NCI-H2227 (cell line): ENCODE measurements at regions not wholly inside any gene's neighbourhood (a gene's known extent, or its start where the extent isn't known, plus 50 kb on each side); places are given as distances from the start of the nearest gene placed in this dataset.
"Not testable (repeated sequence)": the region's sequence is repeated elsewhere in the genome, so short reads cannot be mapped to it uniquely, and the experiment has no call there.

Source experiments
- DNase-seq: peaks from one replicate; lab custom pipeline; 2025; ENCODE audit not compliant: unreplicated experiment; lab: John Stamatoyannopoulos, UW

DNA sequence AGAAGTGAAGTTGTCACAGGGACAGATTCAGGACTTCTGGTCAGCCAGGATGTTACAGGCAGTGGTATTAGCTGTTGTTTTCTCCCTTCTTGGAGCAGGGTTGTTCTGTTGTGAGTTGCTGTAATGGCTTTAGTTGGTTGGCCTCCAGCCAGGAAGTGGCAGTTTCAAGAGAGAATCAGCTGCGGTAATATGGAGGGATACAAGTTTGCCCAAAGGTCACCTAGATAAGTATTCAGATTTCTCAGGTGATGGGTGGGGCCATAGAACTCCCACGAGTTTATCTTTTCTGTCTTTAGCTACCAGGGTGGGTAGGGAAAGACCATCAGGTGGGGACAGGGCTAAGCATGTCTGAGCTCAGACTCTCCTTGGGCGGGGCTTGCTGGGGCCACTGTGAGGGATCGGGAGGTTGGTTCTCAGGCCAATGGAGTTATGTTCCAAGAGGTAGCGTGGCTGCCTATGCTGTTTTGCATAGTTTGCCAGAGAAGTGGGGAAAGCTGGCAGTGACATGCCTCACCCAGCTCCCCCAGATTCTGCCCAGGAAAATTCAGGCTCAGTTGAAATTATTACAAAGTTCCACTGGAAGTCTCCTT, 640.4 kb upstream of the CHAC2 start:
- DNase-seq: no peak

DNA sequence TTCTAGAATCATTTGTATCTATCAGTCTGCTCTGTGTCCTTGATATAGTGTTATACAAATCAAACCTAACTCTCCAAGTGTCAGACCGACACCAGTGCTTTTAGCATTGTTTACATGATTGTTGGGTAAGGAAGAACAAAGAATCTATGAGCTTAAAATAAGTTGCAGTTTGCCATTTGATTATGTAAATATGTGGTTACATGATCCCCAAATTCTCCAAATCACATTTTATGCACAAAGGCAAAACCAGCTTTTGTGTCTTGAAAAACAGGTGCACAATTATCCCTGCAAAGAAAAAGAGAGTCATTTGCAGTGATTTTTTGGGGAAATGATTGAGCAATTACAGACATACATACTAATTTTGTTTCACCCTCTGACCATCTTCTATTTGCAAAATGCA, 652.6 kb upstream of the CHAC2 start:
- no peak for DNase-seq

DNA sequence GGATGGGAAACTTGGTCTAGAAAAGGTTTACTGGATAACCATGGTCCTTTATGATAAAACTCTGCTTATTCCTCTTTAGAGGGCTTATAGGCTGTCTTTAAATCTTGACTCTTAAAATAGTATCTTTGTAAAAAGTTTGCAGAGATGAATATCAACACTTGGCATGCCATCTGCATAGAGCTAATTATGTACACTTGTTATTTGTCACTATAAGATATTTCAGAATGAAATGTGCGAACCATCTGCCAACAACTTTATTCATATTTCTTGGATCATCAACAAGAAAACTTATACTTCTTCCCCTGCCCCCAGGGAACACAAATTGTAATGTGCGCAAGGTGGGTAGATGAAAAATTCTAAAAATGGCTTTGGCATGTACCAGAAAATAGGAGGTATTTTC, 653.0 kb upstream of the CHAC2 start:
- DNase-seq: no peak

DNA sequence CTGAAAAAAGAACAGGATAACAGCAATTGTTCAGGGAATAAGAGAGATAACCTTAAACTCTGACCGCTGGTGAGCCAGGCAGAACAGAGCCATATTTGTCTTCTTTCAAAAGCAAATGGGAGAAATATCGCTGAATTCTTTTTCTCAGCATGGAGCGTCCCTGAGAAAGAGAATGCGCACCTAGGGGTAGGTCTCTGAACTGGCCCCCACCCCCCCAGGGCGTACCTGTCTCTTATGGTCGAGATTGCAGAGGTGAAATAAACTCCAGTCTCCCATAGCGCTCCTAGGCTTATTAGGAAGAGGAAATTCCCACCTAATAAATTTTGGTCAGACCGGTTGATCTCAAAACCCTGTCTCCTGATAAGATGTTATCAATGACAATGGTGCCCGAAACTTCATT, 655.2 kb upstream of the CHAC2 start:
- not testable (repeated sequence) for DNase-seq

DNA sequence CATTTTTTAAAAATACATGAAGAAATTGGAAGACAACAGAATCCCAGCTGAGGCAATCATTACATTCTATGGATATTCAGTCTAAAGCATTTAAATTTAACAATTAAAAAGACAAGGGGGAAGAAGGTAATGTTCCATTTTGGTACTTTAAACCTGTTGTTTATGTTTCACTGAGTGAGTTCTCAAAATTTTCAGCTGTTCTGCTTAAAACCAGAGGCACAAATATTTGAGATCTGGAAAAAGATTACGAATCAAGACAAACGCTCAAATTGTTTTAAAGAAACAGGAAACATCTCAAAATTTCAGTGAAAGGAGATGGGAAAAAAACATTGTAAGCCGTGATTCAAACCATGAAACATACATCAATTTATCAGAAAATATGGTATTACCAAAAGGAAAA, 656.2 kb upstream of the CHAC2 start:
- DNase-seq: no peak

DNA sequence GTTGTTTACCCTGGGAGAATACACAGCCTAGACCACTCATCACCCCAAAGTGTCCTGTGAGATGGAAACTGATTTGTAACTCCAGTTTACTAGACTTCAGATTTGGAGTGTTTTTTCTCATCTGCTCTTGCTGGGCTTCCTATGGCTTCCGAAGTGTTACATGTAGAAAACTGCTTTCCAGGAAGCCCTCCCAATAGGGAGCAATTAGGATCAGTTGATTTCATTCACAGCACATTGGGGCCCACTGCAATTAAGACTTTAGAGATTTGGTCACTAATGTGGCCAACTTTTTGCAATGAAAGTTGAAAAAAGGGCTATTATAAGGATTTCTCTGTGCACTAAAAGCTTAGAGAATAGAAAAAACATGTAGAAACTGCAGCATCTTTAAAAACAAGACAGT, 656.6 kb upstream of the CHAC2 start:
- no peak for DNase-seq

DNA sequence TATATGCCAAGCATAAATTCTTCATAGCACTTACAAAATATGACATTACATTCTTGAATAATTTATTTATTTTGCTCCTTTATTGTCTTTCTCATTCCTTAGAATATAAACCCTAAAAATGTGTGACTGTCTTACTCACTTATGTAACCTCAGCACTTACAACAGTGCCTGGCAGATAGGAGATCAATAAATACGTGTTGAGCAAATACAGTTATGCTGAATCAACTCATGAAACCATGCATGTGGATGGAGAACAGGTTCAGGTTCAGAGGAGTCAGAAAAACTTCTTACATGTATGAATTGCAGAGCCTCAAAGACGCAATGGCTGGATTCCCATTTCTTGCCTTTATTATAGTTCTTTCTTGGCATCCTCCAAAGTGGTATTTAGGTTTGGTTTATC, 659.4 kb upstream of the CHAC2 start:
- no peak for DNase-seq

DNA sequence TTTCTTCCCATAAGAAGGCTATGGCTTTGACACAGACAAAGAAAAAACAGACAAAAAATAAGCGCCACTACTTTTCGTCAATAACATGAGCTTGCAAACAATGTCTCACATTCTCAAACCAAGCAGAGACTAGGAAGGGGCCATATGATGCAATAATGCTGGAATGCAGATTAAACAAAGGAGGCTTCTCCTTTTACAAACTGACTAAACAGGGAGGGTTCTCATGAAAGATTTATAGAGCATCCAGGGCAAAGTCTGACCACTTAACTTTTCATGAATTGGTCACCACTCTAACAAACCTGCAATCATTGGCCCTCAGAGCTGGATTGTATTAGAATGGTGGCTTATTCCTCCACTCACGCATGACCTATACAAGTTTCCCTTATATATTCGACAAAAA, 663.3 kb upstream of the CHAC2 start:
- DNase-seq: no peak

DNA sequence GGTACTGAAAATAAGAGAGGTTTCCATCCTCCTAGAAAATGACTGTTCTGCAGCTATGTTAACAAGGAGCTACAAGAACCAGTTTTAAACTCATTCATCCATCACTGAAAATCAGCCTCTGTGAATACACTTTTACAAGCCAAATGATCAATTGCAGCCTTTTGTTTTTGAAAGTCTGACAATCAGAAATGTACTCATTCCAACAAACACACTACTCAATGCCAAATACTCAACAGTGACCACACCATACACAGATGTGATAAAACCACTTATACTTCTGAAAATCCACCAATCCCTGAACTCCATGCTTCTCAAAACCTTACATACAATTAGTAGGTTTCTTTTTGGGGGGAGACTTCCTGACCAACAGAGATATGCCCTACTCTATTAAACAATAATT, 663.9 kb upstream of the CHAC2 start:
- DNase-seq: no peak

DNA sequence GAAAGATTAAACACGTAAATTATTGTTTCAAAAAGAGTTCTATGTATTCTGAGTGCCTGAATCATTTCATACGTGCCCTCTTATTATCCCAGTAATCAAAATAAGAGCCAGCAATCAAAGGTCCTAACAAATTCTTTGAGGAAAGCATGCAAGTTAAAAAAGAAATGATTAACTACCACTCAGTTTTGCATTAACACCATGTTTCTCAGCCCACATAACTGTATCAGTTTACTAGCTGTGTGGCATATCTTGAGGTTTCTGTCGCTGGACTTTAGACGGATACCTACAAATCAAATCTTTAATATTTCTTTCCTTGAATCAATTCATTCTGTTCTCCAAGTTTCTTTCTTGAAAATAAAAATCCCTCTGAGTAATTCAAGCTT, 668.9 kb upstream of the CHAC2 start:
- no peak for DNase-seq

DNA sequence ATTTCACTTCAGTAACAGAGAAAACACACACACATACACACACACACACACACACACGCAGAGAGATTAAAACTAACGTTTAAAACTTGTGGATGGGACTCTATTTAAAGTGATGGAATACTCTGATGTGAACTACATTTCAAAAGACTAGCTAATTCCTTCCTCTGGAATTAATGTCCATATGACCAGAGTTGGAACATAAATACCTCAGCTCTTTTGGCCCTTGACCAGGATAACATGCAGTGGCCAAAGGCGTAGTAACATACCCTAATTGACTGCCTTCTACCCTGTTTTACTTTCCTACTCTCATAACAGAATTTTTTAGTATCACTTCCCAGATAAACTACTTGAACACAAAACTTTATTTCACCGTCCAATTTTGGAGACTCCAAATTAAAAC, 671.3 kb upstream of the CHAC2 start:
- DNase-seq: no peak

DNA sequence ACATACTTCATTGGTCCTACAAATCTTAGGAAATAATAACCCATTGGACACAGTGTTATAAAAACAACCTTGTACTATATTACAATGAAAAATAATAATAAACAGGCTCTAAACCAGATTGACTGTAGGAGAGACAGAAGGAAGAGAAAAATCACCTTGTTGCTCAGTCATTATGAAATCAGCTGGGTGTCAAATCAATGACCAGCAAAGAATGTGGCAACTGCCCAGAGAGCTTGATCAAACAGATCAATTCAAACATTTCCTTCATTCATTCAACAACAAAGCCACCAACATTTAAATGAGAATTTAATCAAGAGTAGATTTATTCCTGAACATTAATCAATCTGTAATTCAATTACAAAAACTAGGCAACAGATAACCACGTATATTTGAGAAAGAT, 671.9 kb upstream of the CHAC2 start:
- DNase-seq: no peak

DNA sequence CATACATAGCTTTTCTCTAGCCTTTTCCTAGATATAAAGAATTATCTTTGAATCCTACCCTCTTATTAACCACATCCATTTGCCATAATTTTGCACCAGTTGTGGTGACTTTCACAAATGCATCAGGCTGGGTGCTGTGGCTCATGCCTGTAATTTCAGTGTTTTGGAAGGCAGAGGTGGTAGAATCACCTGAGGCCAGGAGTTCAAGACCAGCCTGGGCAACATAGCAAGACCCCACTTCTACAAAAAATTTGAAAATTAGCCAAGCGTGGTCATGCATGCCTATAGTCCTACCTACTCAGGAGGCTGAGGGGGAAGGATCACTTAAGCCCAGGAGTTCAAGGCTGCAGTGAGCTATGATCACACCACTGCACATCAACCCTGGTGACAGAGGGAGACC, 672.4 kb upstream of the CHAC2 start:
- DNase-seq: no peak

DNA sequence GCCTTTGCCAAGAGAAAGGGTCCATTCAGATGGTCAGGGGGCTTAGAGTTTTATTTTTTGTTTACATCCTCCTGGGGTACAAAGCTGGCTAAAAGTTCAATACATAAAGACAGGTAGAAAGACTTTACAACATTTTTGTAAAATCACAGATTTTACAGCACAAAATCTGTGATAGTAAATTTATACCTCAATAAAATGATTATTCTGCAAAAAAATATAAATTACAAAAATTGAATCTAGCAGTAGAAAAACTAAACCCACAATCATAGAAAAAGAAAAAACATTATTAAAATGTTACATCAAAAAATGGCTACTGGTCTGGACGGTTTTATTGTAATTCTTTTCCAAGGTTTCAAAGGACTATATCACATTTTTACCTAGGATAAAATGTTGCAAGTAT, 674.2 kb upstream of the CHAC2 start:
- DNase-seq: no peak

DNA sequence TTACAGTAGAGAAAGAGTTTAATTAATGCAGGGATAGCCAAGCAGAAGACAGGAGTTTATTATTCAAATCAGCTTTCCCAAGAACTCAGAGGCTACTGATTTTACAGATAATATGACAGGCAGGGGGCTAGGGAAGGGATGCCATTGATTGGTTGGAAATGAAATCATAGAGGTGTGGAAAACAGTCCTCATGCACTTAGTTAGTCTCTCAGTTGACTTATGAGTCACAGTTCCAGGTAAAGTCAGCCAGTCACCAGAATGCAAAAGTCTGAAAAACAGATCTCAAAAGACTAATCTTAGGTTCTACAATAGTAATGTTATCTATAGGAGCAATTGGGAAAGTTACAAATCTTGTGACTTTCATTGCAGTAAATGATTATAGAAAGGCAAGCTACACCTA, 676.4 kb upstream of the CHAC2 start:
- no peak for DNase-seq

DNA sequence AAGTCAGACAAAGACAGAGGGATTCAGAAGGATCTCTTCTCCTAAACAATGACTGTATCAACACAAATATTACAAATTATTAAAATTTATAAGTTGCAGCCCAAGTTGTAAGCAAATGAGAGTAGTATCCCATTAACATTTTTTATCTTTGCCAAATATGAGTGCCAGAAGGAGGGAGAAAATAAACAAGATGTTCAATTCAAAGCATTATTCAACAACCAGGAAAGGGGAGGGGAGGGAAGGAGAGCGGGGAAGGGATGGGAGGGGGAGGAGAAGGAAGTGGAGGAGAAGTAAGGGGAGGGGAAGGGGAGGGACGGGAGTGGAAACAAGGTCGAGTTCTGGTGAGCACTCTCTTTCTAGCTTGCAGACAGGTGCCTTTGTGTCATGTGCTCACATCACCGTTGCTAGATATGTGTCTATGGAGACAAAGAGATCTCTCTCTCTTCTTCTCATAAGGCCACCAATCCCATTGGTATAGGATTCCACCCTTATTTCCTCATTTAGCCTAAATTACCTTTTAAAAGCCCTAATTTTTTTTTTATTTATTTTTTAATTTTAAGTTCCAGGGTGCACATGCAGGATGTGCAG, 679.6 kb upstream of the CHAC2 start:
- no peak for DNase-seq

DNA sequence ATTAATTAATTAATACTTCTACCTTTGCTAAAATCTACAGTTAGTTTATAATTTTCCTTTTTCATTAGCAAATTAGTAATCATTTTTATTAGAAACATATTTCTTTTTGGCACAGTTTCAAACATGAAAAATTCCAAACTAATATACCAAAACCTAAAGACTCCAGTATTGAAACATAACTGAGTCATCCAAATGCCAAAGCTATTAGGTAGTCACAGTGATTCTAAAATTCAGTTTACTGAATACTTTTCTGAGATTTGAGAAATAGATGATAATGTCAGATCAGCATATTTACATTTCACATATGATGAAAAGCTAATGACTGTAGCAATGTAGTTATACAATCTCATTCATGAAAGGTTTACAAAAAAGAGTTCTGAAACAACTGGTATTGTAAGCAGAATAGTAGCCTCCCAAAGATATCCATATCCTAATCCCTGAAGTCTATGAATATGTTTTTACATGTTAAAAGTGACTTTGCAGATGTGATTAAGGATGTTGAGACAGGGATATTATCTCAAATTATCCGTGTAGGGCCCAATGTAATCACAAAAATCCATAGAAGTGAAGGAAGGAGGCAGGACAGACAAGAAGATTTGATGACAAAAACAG, 680.2 kb upstream of the CHAC2 start:
- DNase-seq: no peak

DNA sequence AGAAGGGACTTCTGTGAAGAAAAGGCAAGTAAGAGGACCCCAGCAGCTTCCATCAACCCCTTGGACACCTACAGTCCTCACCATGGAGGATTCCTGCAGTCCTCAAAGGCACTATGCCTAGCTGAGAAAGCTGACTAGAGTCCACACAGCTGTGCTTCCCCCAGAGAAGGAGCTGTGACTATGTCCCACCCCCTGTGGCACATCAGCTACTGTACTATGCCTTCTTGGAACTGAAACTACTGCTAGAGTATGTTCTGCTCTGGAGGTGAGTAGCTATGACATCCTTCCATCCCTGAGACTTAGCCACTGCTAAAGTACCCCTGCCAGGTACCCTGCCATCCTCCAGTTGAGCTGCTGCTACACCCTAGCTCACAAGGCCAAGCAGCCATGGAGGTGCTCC, 690.2 kb upstream of the CHAC2 start:
- DNase-seq: no peak

DNA sequence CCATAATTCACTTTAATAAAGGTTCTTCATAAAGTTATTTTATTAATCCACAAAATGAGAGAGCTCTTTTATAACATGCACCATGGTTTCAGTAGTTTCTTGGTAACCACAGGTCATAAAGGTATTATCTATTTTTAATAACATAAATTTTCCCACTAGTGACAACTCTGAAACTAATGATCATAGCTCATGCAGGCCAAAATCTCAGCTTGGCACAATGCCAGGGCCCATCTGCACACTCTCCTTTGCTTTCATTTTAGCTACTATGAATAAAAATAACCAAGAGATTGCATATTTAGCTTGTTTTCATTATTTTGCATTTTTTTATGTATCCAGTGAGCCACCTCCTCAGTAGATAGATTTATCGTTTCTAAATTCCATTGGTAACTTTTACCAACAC, 691.8 kb upstream of the CHAC2 start:
- no peak for DNase-seq

DNA sequence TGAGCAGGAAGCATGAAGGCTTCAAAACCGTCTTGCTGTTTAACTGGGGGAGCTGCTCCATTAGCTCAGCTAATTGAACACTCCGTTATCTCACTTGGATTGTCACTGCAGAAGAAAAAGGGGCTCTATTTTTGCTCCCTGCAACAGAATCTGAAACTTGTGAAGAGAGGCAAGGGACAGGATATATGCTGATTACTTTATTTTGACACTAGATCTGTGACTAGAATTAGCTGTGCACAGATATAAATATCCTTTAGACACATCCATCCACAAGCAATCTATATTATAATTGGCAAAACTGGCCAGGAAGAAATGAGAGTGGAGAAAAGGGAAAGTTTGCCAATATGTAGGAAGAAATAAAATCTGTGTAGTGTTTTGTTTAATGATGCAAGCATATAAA, 700.1 kb upstream of the CHAC2 start:
- DNase-seq: no peak

DNA sequence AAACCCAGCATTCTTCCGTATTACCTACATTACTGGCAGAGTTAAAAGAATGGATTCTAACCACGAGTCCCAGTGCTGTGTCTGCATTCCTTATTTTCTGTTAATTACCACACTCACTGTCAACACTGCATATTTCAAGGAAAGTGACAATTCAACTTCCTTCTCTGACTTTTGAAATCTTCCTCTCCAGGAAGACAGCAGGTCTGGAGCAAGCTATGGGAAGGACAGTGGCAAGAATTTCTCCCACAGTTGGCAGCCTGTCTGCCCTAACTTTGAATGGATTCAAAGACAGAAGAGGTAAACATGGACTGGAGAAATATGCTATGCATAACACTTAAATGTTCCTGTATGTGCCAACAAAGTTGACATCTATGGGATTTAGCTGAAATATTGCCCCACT, 700.5 kb upstream of the CHAC2 start:
- no peak for DNase-seq

DNA sequence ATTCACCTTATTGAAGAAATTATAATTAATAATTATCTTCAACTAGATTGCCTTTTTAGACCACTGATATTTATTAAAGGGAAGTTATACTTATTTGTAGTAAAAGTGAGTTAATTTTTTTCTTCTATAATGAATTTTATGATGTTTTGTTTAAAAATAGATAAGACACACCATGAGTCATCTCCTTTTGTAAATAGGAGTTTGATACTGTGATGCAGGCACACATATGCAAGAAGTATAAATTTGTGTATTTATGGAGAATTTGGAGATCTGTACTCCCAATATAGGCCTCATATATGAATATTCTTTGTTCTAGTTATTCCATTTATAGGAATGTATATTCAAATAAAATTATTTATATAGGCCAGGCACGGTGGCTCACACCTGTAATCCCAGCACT, 703.5 kb upstream of the CHAC2 start:
- no peak for DNase-seq

DNA sequence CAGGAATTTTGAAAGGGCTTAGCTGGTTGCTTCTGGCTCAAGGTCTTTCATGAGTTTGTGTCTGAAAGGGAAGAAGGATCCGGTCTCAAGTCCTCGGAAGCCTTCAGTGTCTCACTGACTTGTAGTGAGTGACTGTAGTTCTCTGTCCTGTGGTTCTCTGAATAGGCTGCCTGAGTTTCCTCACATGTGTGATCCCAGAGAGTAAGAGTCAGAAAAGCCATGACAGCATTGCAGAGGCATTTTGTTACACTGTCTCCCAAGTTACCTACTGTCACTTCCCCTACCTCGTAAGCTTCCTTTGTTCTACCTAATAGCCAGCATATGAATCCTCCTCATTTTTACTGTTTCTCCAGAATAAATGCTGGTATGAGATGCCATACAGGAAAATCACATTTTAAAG, 709.1 kb upstream of the CHAC2 start:
- no peak for DNase-seq
